ENCODE measurements at regions not wholly inside any gene's neighbourhood (a gene's known extent, or its start where the extent isn't known, plus 50 kb on each side); places are given as distances from the start of the nearest gene placed in this dataset.

GRCh38 chr14:22159957-22160356, 429.1 kb downstream of the DAD1 start:
- no peaks in the 10 kb centered on the region for H3K27me3 ChIP-seq (replicated peaks in 1 of 7)
- H3K9me3 ChIP-seq: no peaks in the 10 kb centered on the region
- TF ChIP-seq POLR2A (IDR thresholded peaks at IDR 0.05): no peak
- no peak for TF ChIP-seq CTCF (IDR thresholded peaks at IDR 0.05 in 8 of 11, conservative IDR thresholded peaks at IDR 0.05 in 3 of 11)
- no peak for TF ChIP-seq POLR2AphosphoS5 (IDR thresholded peaks at IDR 0.05)
- DNase-seq: no peak
- H3K4me3 ChIP-seq: no peak overlapping the region
- H3K27ac ChIP-seq: no peak overlapping the region
- H3K36me3 ChIP-seq: no peaks in the 10 kb centered on the region
- intact Hi-C loops (cut with DNase I; ENCODE audit: low total_unique reads): no loop called here
- WGBS, 5 donors: 23 to 41% (median 40%) methylated on average over 2 of the region's 2 CpGs
- no peaks in the 10 kb centered on the region for H3K4me1 ChIP-seq

GRCh38 chr14:22159099-22159498, 429.9 kb downstream of the DAD1 start:
- Histone ChIP-seq H3K4me1 (no peaks in the 10 kb centered on the region), H3K27ac (no peak overlapping the region), H3K27me3 (replicated peaks in 1 of 7) (no peaks in the 10 kb centered on the region), H3K36me3 (no peaks in the 10 kb centered on the region), H3K4me3 (no peak overlapping the region), H3K9me3 (no peaks in the 10 kb centered on the region)
- TF ChIP-seq CTCF (IDR thresholded peaks at IDR 0.05 in 8 of 11, conservative IDR thresholded peaks at IDR 0.05 in 3 of 11) (no peak), POLR2A (IDR thresholded peaks at IDR 0.05) (no peak), POLR2AphosphoS5 (IDR thresholded peaks at IDR 0.05) (no peak)
- intact Hi-C loops (cut with DNase I; ENCODE audit: low total_unique reads): no loop called here
- WGBS, 5 donors: 12 to 36% (median 15%) methylated on average over 3 of the region's 3 CpGs
- DNase-seq: no peak

- intact Hi-C loops (cut with DNase I; ENCODE audit: low total_unique reads): no loop called here
- Histone ChIP-seq H3K27me3 (replicated peaks in 1 of 7) (no peaks in the 10 kb centered on the region), H3K36me3 (no peaks in the 10 kb centered on the region), H3K4me1 (no peaks in the 10 kb centered on the region), H3K9me3 (no peaks in the 10 kb centered on the region), H3K27ac (no peak overlapping the region), H3K4me3 (no peak overlapping the region)
- no peak for DNase-seq
- WGBS, 5 donors: 86 to 95% (median 93%) methylated on average over 1 of the region's 1 CpG
- no peak for TF ChIP-seq POLR2AphosphoS5 (IDR thresholded peaks at IDR 0.05)
- TF ChIP-seq CTCF (IDR thresholded peaks at IDR 0.05 in 8 of 11, conservative IDR thresholded peaks at IDR 0.05 in 3 of 11): no peak
- no peak for TF ChIP-seq POLR2A (IDR thresholded peaks at IDR 0.05)
Measured at GRCh38 chr14:22158560-22158959, 430.5 kb downstream of the DAD1 start.

GRCh38 chr14:22155571-22155970, 433.5 kb downstream of the DAD1 start:
- TF ChIP-seq CTCF (IDR thresholded peaks at IDR 0.05 in 8 of 11, conservative IDR thresholded peaks at IDR 0.05 in 3 of 11): no peak
- no peak for TF ChIP-seq POLR2A (IDR thresholded peaks at IDR 0.05)
- no peak for TF ChIP-seq POLR2AphosphoS5 (IDR thresholded peaks at IDR 0.05)
- Histone ChIP-seq H3K4me3 (no peak overlapping the region), H3K27me3 (replicated peaks in 1 of 7) (peaks cover 0 to 4% (median 0%) of the 10 kb centered on the region in 7 donors), H3K27ac (no peak overlapping the region), H3K4me1 (no peaks in the 10 kb centered on the region), H3K9me3 (peaks cover 0 to 7% (median 0%) of the 10 kb centered on the region in 8 donors), H3K36me3 (no peaks in the 10 kb centered on the region)
- DNase-seq: no peak
- 91 to 100% (median 92%) methylated on average over 2 of the region's 2 CpGs for WGBS, 5 donors
- intact Hi-C loops (cut with DNase I; ENCODE audit: low total_unique reads): no loop called here
